HL-60 (cell line): ENCODE measurements at regions not wholly inside any gene's neighbourhood (a gene's known extent, or its start where the extent isn't known, plus 50 kb on each side); places are given as distances from the start of the nearest gene placed in this dataset.

Experiments
- DNase-seq, 2 experiments: peaks; one replicate each; pipeline ENCODE4 v3.0.0-alpha.2; 2010 to 2020; ENCODE audit warnings: low read depth in 1 of 2, low spot score in 1 of 2
- H3K27ac ChIP-seq: fragments of 250-450 bp; sonication (Bioruptor Pico); replicated peaks from 2 replicates; pipeline ENCODE4 v1.5.1; 2020; ENCODE audit warnings: mild to moderate bottlenecking, moderate library complexity
- H3K27me3 ChIP-seq: fragments of 250-450 bp; sonication (Bioruptor Pico); 2 replicates; pipeline ENCODE4 v1.5.1; 2021; ENCODE audit warnings: mild to moderate bottlenecking, moderate library complexity; ENCODE audit not compliant: insufficient read depth, poor library complexity, severe bottlenecking
- H3K4me3 ChIP-seq: replicated peaks from 2 replicates; pipeline ENCODE4 v1.5.1; 2011; ENCODE audit warnings: mild to moderate bottlenecking, control low read depth, low read length; ENCODE audit not compliant: insufficient read depth
- CTCF ChIP-seq: IDR thresholded peaks from one replicate; pipeline ENCODE4 v1.5.1; 2011; ENCODE audit warnings: low read length, control low read depth, inconsistent platforms; ENCODE audit not compliant: insufficient read depth
- GABPA ChIP-seq: IDR thresholded peaks from 2 replicates; pipeline ENCODE4 v1.6.1; 2012; ENCODE audit warnings: low read depth
- POLR2AphosphoS5 ChIP-seq: IDR thresholded peaks from 2 replicates; pipeline ENCODE4 v1.6.1; 2012; ENCODE audit warnings: low read depth
- REST ChIP-seq: IDR thresholded peaks from 2 replicates; pipeline ENCODE4 v1.6.1; 2012; ENCODE audit warnings: low read depth; ENCODE audit not compliant: insufficient replicate concordance
- SPI1 ChIP-seq: IDR thresholded peaks from 2 replicates; pipeline ENCODE4 v1.6.1; 2012; ENCODE audit warnings: low read depth, mild to moderate bottlenecking, borderline replicate concordance

- no peaks in the 10 kb centered on the region for H3K27me3 ChIP-seq
These were observed 63.9 kb upstream of the FAM20C start for GRCh38 chr7:128171-129080.

GRCh38 chr7:129366-130221 lies 62.8 kb upstream of the FAM20C start:
- Histone ChIP-seq H3K27ac (no peak overlapping the region), H3K4me3 (no peak overlapping the region), H3K27me3 (no peaks in the 10 kb centered on the region)
- DNase-seq = peak in 1 of 2 experiments; percentile 48
- TF ChIP-seq SPI1 = peak; percentile 50; the same call in 1 of the 2 replicates
- TF ChIP-seq POLR2AphosphoS5 = no peak

More at GRCh38 chr7:128171-129080, 63.9 kb upstream of the FAM20C start:
- H3K27ac ChIP-seq = peak overlapping the region; percentile 57
- no peak overlapping the region for H3K4me3 ChIP-seq
- peak in 1 of 2 experiments; percentile 12 for DNase-seq
- TF ChIP-seq GABPA (no peak), POLR2AphosphoS5 (no peak), REST (no peak), CTCF (no peak), SPI1 (no peak)

- H3K27me3 ChIP-seq = no peaks in the 10 kb centered on the region
- no peak for DNase-seq
- no peak for TF ChIP-seq GABPA
- no peak for TF ChIP-seq REST
- TF ChIP-seq POLR2AphosphoS5 = no peak
- TF ChIP-seq SPI1 = no peak
- no peak for TF ChIP-seq CTCF
- no peak overlapping the region for H3K4me3 ChIP-seq
- H3K27ac ChIP-seq = no peak overlapping the region
These were observed 62.2 kb upstream of the FAM20C start for GRCh38 chr7:130222-130572.
